PC-9 (cell line): ENCODE measurements at regions not wholly inside any gene's neighbourhood (a gene's known extent, or its start where the extent isn't known, plus 50 kb on each side); places are given as distances from the start of the nearest gene placed in this dataset.
A peak's percentile ranks its signal among the peaks of the same experiment; 100 is the strongest.

Source experiments
- BruUV-seq: library from RNA; stranded (reverse); fragments of 400-500 nt; replicated peaks from 2 replicates; lab custom pipeline; 2021; lab: Mats Ljungman, UMichigan
- CTCF ChIA-PET: fragments of 300-600 bp; sonication (Branson Sonifier 250); formaldehyde crosslinking; loops from one replicate; lab custom pipeline; 2022; ENCODE audit warnings: antibody characterized with exemption; lab: Charles Lee
- POLR2A ChIA-PET: fragments of 300-600 bp; sonication (Branson Sonifier 250); formaldehyde crosslinking; loops from one replicate; lab custom pipeline; 2022; ENCODE audit warnings: antibody characterized with exemption; ENCODE audit not compliant: unreplicated experiment; lab: Charles Lee
- DNase-seq, 2 experiments: peaks; one replicate each; pipeline versions ENCODE4 v3.0.0 to v3.0.0-alpha.2; 2015 to 2022; ENCODE audit warnings: mixed read lengths in 1 of 2
- H2AFZ ChIP-seq: fragments of 200-600 bp; sonication (generic); 2 replicates; pipeline ENCODE4 v1.8.1; 2017; ENCODE audit warnings: antibody characterized with exemption
- H3F3A ChIP-seq: fragments of 200-600 bp; sonication (generic); 2 replicates; pipeline ENCODE4 v1.8.1; 2017; ENCODE audit warnings: antibody characterized with exemption, mild to moderate bottlenecking, low read depth; ENCODE audit not compliant: insufficient read depth
- H3K27ac ChIP-seq: fragments of 200-600 bp; sonication (generic); 2 replicates; pipeline ENCODE4 v1.6.1; 2016; ENCODE audit warnings: mixed run types
- H3K27me3 ChIP-seq: fragments of 200-600 bp; sonication (generic); 2 replicates; pipeline ENCODE4 v1.6.1; 2016; ENCODE audit warnings: low read depth, mixed run types; ENCODE audit not compliant: insufficient read depth
- H3K36me3 ChIP-seq: fragments of 200-600 bp; sonication (generic); 2 replicates; pipeline ENCODE4 v1.6.1; 2016; ENCODE audit warnings: low read depth, mixed run types
- H3K4me1 ChIP-seq: fragments of 200-600 bp; sonication (generic); replicated peaks from 2 replicates; pipeline ENCODE4 v1.6.1; 2016; ENCODE audit warnings: mixed run types; ENCODE audit not compliant: insufficient read depth
- H3K4me2 ChIP-seq: fragments of 200-600 bp; sonication (generic); 2 replicates; pipeline ENCODE4 v1.6.1; 2017; ENCODE audit warnings: mixed run types
- H3K4me3 ChIP-seq: fragments of 200-600 bp; sonication (generic); 2 replicates; pipeline ENCODE4 v1.6.1; 2016; ENCODE audit warnings: mixed run types
- H3K79me2 ChIP-seq: fragments of 200-600 bp; sonication (generic); 2 replicates; pipeline ENCODE4 v1.6.1; 2017; ENCODE audit warnings: low read depth, mixed run types
- H3K9me2 ChIP-seq: fragments of 200-600 bp; sonication (generic); 2 replicates; pipeline ENCODE4 v1.8.1; 2017; ENCODE audit warnings: mild to moderate bottlenecking; ENCODE audit not compliant: insufficient read depth
- H3K9me3 ChIP-seq: fragments of 200-600 bp; sonication (generic); 2 replicates; pipeline ENCODE4 v1.8.1; 2016; ENCODE audit warnings: low read depth; ENCODE audit not compliant: insufficient read depth
- H4K20me1 ChIP-seq: fragments of 200-600 bp; sonication (generic); 2 replicates; pipeline ENCODE4 v1.8.1; 2017; ENCODE audit not compliant: insufficient read depth
- EZH2 ChIP-seq: fragments of 200-600 bp; sonication (generic); IDR thresholded peaks from 2 replicates; pipeline ENCODE4 v1.8.0; 2017; ENCODE audit warnings: antibody characterized with exemption, low read depth
- intact Hi-C: fragments of 100-400 bp; cut with micrococcal nuclease; formaldehyde crosslinking; loops from one replicate; pipeline ENCODE4 v1.10.0; 2022; ENCODE audit not compliant: unreplicated experiment
- TF ChIP-seq, protein P1 (sequence below): fragments of 200-600 bp; sonication (generic); conservative IDR thresholded peaks from 2 replicates; pipeline ENCODE4 v1.6.1; 2017; ENCODE audit warnings: mixed run types, antibody characterized with exemption, mild to moderate bottlenecking, moderate library complexity

DNA sequence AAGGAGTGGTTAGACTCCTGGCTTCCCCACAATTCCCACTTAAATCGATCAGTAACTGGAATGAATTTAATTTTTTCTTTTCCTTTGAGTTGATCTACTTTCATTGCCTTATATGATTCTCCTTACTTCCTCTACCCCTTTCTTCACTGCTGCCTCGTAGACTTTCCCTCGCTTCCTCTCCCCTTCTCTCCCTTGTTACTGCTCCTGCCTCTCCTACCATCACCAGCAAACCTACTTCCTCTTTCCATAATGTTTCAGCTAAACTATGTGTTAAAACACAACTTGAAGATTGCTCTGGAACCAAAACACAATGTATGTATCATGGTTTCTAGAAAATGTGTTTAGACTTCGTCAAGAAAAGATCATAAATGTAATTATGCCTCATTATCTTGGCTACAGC lies 132.0 kb upstream of the TET2 start:
- H3K79me2 ChIP-seq = no peaks in the 10 kb centered on the region
- H3K4me3 ChIP-seq = no peak overlapping the region
- intact Hi-C loops = no loop called here
- H3K9me2 ChIP-seq = no peaks in the 10 kb centered on the region
- no peaks in the 10 kb centered on the region for H3F3A ChIP-seq
- no peaks in the 10 kb centered on the region for H4K20me1 ChIP-seq
- ChIA-PET CTCF (no interaction called here), POLR2A (no interaction called here)
- H3K9me3 ChIP-seq = no peaks in the 10 kb centered on the region
- H2AFZ ChIP-seq = no peak overlapping the region
- H3K36me3 ChIP-seq = no peaks in the 10 kb centered on the region
- no peaks in the 10 kb centered on the region for H3K27me3 ChIP-seq
- DNase-seq = no peak
- TF ChIP-seq, protein P1, sequence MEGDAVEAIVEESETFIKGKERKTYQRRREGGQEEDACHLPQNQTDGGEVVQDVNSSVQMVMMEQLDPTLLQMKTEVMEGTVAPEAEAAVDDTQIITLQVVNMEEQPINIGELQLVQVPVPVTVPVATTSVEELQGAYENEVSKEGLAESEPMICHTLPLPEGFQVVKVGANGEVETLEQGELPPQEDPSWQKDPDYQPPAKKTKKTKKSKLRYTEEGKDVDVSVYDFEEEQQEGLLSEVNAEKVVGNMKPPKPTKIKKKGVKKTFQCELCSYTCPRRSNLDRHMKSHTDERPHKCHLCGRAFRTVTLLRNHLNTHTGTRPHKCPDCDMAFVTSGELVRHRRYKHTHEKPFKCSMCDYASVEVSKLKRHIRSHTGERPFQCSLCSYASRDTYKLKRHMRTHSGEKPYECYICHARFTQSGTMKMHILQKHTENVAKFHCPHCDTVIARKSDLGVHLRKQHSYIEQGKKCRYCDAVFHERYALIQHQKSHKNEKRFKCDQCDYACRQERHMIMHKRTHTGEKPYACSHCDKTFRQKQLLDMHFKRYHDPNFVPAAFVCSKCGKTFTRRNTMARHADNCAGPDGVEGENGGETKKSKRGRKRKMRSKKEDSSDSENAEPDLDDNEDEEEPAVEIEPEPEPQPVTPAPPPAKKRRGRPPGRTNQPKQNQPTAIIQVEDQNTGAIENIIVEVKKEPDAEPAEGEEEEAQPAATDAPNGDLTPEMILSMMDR = no peak
- TF ChIP-seq EZH2 = no peak
- H3K4me1 ChIP-seq = no peaks in the 10 kb centered on the region
- BruUV-seq = no TSS peak
- no peak overlapping the region for H3K4me2 ChIP-seq
- H3K27ac ChIP-seq = no peak overlapping the region

DNA sequence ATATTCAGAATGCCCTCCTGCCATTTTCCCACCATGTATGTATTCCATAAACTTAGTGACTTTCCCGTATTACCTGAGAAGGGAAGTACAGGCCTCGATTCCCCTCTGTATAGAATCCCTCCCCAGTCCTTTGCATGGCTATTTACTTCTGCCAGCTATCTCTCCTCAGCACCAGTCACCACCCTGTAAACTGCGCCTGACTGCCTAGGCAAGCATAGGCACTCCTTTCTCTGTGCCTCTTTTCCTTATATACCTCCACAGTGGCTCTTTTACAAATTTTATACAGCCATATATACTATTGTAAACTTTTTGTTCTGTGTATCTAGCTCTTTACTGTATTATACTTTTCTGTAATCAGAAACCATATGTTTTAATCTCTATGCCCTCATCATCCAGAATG lies 130.9 kb upstream of the TET2 start:
- TF ChIP-seq, protein P1 = no peak
- no peak for TF ChIP-seq EZH2
- H2AFZ ChIP-seq = no peak overlapping the region
- POLR2A ChIA-PET = no interaction called here
- intact Hi-C loops = no loop called here
- H3F3A ChIP-seq = no peaks in the 10 kb centered on the region
- no TSS peak for BruUV-seq
- H3K4me1 ChIP-seq = no peaks in the 10 kb centered on the region
- DNase-seq = no peak
- no peak overlapping the region for H3K27ac ChIP-seq
- H3K9me3 ChIP-seq = no peaks in the 10 kb centered on the region
- H3K79me2 ChIP-seq = no peaks in the 10 kb centered on the region
- no peak overlapping the region for H3K4me2 ChIP-seq
- no peaks in the 10 kb centered on the region for H3K36me3 ChIP-seq
- CTCF ChIA-PET = no interaction called here
- H3K27me3 ChIP-seq = no peaks in the 10 kb centered on the region
- no peaks in the 10 kb centered on the region for H3K9me2 ChIP-seq
- no peaks in the 10 kb centered on the region for H4K20me1 ChIP-seq
- no peak overlapping the region for H3K4me3 ChIP-seq

GRCh38 chr4:105022811-105023667 lies 123.6 kb upstream of the TET2 start:
- H3K79me2 ChIP-seq = no peaks in the 10 kb centered on the region
- no peak overlapping the region for H3K27ac ChIP-seq
- BruUV-seq = TSS peak; percentile 86
- TF ChIP-seq, protein P1 = no peak
- TF ChIP-seq EZH2 = no peak
- intact Hi-C loops = no loop called here
- POLR2A ChIA-PET = no interaction called here
- H3K4me2 ChIP-seq = no peak overlapping the region
- DNase-seq = peak in 1 of 2 experiments; percentile 29
- H3K4me1 ChIP-seq = no peaks in the 10 kb centered on the region
- no peaks in the 10 kb centered on the region for H3F3A ChIP-seq
- H4K20me1 ChIP-seq = no peaks in the 10 kb centered on the region
- no peaks in the 10 kb centered on the region for H3K27me3 ChIP-seq
- no peak overlapping the region for H2AFZ ChIP-seq
- CTCF ChIA-PET = no interaction called here
- H3K36me3 ChIP-seq = no peaks in the 10 kb centered on the region
- H3K9me2 ChIP-seq = no peaks in the 10 kb centered on the region
- H3K9me3 ChIP-seq = no peaks in the 10 kb centered on the region
- no peak overlapping the region for H3K4me3 ChIP-seq
